Stimulated activated naive CD4-positive, alpha-beta T cell (primary cell): ENCODE measurements at regions not wholly inside any gene's neighbourhood (a gene's known extent, or its start where the extent isn't known, plus 50 kb on each side); places are given as distances from the start of the nearest gene placed in this dataset.
"Not testable (repeated sequence)": the region's sequence is repeated elsewhere in the genome, so short reads cannot be mapped to it uniquely, and the experiment has no call there.

ENCODE experiments used
- DNase-seq, 6 experiments: peaks; one replicate each; lab custom pipeline; 2025; lab: John Stamatoyannopoulos, UW

DNA sequence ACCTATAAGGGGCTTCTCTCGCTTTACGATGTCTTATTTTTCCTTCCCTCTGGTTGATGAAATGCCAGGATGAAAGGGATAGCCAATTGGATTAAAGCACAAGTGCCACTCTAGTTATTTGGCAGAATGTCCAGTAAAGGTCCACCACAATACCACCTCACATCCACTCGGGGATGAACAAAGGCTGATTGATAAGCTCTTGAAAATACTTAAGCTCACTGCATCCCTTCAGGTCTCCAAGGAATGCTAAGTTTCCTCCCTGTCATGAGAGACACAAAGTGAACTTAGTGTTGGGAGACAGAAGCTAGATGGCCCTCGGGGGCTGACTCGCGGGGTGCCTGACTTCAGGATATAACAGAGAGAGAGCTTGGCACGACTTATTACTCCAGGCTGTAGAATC lies 185.9 kb upstream of the ZNF644 start:
- DNase-seq, result not testable (repeated sequence)

DNA sequence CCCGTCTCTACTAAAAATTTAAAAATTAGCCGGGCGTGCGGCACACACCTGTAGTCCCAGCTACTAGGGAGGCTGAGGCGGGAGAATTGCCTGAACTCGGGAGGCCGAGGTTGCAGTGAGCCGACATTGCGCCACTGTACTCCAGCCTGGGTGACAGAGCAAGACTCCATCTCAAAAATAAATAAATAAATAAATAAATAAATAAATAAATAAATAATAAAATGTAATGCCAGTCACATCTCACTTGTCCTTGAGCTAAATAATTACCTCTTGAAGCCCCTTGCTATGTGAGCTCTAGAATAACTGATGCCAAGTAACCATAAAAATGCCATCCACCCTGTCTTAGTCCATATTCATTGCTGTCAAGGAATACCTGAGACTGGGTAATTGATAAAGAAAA lies 182.3 kb upstream of the ZNF644 start:
- not testable (repeated sequence) for DNase-seq

DNA sequence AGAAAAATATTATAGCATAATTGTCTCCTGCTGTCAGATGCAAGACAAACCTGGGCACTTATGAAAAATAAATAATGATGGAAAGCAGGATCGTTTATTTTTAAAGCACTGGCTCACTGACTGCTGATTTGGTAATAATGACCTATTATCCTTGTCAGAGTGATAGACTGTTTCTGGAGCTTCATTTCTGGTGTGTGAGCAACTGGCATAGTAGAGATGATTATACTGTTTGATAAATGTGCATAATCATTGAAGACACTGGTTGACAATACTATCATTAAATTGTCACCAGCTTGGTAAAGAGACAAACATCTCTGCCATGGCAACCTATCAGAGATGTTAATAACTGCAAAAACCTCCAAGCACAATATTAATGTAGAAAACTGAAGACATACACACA lies 179.9 kb upstream of the ZNF644 start:
- DNase-seq, result no peak

DNA sequence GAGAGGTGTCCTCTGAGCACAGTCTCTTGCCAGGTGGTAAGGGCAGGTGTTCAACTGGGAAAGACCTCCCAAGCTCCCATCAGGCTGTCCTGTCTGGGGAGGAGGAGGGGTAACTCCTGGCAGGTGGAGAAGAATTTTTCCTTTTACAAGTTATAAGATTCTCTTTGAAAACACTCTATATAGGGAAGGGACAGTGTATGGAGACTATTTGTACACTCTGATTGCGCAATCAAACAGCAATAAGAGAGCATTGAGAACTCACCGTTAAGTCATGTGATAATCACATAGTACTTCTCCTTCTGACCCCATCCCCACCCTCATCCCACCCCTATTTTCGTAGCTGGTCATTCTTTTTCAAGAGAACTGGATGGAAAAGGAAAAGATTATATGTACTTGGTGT lies 179.3 kb upstream of the ZNF644 start:
- DNase-seq, result no peak

DNA sequence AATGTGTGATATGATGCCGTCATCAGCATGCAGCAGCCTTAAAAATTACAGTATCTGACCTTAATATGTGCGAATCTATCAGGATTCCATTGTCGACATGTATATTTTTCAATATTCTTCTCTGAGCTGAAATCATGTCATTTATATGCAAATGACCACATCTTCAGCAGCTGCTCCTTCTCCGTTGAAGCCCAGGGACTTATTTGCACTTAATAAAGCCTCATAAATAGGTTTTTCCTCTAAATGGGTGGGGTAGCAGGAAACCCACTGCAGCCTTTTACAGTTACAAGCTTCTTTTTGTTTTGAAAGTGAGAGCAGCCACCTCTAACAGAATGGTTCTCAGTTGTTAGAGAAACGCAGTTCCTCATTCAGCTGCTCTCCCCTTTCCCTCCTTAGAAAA lies 178.8 kb upstream of the ZNF644 start:
- DNase-seq, result no peak

DNA sequence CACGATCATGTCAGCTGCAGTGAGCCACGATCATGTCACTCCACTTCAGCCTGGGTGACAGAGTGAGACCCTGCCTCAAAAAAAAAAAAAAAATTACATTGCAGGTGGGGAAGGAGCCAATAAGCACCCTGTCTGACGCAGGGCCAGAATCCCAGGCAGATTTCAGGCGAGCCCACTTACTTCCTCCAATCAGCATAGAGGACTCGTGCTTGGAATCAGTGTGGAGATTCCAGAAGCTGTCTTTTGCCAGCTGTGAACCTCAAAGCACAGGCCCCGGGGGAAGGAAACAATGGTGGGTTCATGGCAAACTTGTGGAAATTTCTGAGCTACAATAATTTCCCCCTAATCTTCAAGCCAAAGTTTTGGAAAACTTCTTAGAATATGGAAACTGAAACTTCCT lies 178.2 kb upstream of the ZNF644 start:
- DNase-seq, result no peak

DNA sequence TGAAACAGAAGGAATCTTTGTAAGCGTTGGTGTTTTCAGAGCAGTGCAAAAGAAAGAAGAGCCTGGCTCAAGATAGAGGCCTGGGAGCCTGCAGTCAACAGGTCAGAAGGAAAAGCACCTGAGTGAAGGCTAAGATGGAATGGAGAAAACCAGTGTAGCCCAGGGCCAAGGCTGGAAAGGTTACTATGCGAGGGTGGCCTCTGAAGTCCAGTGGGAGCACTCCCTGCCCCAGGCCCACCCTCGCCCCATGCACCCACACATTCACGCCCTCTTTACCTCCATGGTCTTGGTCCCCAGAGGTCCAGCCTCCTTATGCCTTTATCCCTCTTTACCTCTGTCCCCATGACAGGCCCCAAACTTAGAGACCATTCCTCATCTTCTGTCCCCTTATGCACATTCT lies 169.2 kb upstream of the ZNF644 start:
- DNase-seq, result no peak

DNA sequence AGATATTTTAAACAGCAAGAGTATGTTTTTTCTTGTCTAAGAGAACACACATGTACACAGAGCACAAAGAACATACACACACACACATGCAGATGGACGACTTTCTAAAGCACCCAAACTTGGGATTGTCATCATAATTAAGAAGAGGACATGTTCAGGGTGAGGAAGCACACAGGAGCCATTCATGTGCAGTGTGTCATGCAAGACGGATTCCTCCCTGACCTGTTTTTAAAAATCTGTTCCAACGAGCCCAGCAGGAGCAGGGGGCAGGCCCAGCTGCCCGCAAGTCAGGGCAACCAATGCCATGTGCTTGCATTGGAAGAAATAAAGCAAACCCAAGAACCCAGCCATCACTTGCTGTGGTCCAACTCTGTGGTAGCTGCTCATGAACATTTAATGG lies 167.3 kb upstream of the ZNF644 start:
- no peak for DNase-seq

DNA sequence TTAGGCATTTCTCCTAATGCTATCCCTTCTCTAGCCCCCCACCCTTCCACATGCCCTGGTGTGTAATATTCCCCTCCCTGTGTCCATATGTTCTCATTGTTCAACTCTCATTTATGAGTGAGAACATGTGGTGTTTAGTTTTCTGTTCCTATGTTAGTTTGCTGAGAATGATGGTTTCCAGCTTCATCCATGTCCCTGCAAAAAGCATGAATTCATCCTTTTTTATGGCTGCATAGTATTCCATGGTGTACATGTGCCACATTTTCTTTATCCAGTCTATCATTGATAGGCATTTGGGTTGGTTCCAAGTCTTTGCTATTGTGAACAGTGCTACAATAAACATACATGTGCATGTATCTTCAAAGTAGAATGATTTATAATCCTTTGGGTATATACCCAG lies 161.0 kb upstream of the ZNF644 start:
- not testable (repeated sequence) for DNase-seq

DNA sequence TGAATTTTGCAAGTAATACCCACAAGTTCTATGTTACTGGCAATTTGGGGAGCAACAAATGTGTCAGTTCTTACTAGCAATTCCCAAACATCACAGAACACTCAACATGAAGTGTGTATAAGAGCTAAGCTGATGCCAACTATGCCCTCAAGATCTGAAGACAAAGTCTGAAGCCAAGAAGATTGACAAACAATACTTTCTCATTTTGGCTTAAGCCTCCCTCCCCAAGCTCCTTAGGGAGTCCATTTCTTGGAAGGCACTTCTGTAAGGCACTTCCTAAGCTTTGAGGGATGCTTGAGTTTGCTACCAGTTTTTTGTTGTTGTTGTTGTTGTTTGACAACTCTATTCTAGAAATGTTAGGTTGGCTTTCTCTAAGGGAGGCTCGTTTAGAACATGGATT lies 154.4 kb upstream of the ZNF644 start:
- no peak for DNase-seq

DNA sequence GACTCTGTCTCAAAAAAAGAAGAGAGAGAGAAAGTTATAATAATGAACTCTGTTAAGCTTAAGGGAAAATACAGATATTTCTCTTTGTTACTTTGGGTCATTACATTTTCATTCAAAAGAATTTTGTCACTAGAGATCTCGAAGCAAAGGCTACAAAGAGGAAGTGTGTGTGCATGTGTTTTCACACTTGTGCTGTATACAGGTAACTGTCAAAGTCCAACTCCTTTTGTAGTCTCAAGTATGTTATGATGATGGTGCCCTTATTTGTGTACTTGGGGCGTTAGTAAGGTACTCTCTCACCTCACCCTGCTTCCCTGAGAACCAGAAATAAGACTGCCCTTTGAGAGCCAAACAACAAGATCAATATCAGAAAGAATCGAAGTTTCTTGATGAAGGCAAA lies 152.9 kb upstream of the ZNF644 start:
- DNase-seq, result no peak

DNA sequence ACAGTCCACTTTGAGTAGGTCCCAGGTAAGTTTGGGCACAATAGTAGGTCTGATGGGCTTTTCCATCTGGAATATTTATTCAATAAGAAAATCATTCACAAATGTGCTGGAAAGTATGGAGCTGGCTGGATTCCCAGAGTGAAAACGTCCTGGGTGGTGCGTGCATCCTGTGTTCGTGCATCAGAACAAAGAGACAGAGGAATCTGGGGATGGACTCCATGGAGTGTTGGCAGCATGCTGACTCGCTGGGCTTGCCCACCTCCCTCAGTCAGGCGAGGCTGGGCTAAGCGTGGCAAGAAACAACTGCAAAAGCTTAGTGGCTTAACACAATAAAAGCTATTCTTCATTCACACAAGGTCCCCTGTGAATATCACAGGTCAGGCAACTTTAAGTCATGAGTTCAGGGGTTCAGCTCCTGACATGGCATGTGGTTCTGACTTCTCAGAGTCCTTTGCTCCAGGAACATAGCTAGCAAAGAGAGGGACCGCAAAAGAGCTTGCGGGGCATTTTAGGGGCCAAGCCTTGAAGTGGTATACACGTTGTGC lies 151.6 kb upstream of the ZNF644 start:
- no peak for DNase-seq

DNA sequence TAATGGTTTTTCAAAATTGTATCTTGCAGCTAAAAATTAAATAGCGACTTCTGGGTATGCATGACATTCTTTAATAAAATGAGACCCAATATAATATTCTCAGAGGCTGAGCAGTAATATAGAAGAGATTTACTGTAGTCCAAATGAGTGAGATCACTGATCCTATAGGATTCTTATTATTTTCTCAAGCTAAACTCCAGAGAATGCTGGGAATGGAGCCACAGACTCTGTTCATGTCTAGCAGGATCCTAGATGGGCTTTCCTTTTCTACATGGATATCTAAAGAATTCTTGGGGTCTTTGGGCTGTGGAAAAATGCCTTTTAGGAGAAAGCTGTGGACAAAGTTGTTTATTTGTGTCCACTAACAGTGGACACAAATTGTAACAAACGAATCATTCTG lies 150.7 kb upstream of the ZNF644 start:
- DNase-seq, result no peak

DNA sequence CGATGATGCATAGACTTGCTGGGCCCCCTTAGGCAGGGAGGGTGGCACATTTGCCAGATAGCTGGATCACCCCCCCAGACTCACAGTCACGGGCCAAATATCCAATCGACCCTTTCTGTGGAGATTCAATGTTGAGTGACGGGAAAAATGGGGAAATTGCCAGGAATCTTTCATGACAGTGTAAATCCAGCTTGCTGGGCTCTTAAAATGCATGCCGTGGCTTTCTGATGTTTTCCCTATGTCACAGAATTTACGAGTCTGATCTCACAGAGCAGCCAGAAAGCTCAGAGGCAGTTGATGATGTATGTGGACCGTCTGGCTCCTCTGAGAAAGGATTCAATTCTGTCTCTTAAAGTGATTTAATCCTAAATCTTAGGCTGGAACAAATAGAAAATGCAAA lies 150.1 kb upstream of the ZNF644 start:
- no peak for DNase-seq

DNA sequence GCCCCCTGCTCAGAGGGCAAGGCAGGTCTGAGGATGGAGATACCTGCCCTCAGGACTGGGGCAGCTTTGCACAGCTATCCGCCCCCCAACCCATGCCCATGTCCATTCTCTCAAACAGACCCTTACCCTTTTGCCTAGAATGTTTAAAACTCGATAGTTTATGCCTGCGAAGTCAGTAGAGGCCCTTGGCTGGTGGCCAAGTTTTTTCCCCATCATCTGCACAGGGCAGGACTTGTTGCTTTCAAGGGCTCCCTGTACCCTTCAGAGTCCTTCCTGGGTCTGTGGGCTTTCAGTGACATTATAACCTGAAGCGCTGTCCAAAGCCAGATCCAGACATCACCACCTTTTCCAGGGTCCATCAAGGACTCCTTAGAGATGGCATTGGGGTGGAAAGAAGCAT lies 148.7 kb upstream of the ZNF644 start:
- DNase-seq, result no peak

DNA sequence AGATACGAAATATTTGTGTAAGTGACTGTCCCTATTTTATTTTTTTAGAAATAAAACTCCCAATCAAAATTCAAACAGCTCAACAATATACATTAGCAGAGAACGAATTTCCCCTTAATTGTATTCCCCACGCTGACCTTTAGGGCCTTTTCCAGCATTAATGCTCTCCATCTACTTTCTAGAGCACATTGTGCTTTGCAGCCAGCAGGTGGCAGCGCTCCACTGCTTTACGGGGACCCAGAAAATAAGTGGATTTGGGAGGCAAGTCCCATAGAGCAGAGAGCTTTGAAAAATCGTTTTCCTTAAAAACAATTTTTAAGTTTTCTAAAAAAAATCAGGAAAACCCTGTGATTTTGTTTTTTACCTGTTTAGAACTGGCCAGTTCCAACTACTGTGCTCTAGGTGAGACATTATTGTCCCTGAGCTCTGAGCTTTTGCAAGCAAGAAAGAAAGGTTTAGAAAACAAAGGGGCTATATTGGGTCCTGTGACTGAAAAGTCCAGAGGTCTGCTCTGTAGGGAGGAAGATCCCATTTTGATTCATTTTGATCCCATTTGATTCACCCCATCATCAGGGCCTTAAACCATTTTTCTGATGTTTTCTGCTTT lies 144.4 kb upstream of the ZNF644 start:
- peak in 2 of 6 experiments; percentile 10 to 18 for DNase-seq

DNA sequence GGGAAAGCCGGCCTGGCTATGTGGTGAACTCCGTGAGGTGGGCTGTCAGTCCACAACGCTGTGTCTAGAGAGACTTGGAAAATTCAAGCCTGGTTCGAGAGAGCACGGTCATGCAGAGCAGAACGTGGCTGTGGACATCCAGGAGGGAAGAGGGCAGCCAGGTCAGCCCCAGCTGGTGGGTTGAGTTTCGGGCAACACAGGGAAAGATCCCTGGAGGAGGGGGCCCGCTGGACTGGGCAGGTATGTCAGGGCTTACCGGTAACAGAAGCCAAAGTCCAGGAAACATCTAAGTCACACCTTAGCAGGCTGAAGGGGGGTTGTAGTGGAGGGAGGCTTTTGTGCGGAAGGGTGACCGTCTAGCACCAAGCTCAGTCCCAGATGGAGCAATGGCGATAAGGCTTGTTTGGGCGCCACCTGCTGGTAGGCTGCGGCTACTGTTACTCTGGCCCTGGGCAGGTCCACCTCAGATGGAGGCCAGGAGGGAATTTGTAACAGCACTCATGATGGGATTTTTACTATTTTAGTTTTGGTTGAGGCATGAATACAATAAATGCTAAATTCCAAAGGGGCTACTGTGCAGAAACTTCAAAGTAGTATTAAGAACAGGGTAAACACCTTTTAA lies 143.3 kb upstream of the ZNF644 start:
- peak in 5 of 6 experiments; percentile 33 to 60 (median 43) for DNase-seq

DNA sequence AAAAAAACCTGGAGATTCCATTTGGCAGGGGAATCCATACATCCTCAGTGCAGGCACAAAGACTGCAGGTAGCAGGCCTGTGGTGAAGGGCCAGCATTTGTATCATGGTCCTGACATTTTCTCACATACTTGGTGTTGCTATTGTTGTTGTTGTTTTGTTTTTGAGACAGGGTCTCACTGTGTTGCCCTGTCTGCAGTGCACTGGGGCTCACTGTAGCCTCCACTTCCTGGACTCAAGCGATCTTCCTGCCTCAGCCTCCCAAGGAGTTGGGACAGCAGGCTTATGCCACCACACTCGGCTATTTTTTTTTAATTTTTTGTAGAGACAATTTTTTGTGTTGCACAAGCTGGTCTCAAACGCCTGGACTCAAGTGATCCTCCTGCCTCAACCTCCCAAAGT lies 140.8 kb upstream of the ZNF644 start:
- no peak for DNase-seq

DNA sequence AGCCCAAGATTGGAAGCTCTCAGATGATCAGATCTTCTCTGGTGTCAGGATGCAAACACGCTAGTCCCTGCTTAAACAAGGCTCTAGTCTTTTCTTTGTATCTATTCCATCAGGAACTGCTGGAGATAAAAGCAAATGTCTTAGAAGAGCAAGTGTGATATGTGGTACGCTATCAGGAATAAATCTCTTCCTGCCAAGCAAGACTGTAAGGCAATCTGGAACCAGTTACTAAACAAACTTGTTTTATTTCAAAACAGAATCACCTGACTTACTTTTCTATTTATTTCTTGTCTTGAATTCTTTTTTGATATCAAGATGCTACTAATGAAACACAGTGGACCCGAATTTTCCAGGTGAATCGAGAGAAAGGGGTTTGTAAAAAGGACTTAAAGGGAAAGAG lies 139.9 kb upstream of the ZNF644 start:
- DNase-seq, result no peak

DNA sequence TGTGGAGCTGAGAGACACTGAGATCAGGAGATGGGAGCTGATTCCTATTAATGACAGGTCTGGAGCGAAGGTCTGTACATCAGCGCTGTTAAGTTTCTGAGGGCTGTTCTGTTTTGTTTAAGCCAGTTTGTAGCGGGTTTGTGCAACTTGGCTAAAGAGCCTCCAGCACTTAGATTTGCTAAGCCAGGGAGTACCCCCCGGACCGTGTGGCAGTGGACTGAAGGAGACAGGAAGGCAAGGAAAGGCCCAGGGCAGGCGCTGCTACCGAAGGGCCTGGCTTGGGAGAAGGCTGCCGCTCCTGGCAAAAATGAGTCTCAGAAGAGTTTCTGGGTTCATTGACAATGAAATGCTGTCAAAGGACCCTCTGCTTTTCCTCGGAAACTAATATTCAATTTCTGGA lies 139.3 kb upstream of the ZNF644 start:
- DNase-seq, result no peak

DNA sequence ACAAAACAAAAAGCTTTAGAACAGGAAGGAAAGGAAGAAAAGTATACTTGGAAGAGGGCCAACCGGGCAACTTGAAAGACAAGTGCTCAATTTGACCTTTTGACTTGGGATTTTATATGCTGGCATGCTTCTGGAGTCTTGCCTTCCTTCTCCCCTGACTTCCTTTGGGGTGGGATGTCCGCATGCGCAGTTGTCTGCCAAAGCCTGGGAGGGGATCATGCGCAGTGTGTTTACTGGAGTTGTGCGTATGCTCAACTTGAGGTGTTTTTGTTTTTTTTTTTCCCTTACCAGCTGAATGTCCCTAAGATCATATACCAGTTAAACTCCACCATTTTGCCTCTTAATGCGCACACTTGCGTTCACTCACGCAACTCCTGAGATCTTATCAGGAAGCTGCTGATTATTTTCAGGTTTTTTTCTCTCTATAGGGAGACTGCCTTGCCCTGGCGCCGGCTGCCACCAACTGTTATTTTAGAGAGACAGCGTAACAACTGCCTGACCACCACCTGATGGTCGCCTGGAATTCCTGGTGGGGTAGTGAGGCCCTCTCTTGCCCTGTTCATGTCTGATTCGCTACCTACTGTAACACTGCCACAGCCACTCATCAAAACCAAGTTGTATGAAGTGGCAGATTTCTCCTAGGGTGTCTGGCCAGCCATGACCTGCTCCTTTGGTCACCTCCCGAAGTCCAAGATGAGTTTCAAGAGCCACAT lies 138.7 kb upstream of the ZNF644 start:
- DNase-seq, result no peak

DNA sequence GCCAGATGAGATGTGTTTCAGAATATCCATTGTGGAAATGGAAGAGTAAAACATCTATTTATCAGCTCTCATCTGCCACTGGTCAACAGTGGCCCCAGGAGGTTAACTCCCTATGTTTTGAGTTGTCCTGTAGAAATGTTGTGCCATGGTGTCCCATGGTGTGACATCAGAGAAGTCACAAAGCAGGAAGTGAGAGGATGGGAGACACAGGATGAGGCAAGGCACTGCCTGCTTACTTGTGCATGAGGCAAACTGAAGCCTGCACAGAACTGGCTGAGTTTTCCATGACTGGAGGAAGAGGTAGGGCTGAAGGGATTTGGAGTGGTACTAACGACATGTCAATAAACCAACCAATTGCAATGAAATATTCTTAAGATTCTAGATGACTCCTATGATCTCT lies 131.5 kb upstream of the ZNF644 start:
- no peak for DNase-seq

DNA sequence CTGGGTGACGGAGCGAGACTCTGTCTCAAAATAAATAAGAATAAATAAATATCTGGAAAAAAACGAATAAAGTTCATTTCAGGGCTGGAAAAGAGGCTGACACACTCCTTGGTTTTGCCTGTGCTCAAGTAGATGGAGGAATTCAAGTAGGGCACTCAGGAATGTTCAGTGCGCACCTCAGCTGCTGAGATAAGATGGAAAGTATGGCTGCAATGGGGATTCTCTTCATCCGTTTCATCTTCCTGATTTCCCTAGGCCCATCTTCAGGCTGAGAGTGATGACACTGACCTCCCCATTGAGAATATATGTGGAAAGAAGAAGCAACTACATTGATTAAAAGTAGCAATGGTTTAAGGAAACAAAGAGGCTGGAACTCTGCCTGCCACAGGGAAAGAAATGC lies 130.5 kb upstream of the ZNF644 start:
- no peak for DNase-seq
